ENCODE measurements at regions not wholly inside any gene's neighbourhood (a gene's known extent, or its start where the extent isn't known, plus 50 kb on each side); places are given as distances from the start of the nearest gene placed in this dataset.

GRCh38 chr2:195536906-195537305 is 120.1 kb upstream of the SLC39A10 start:
- no peaks in the 10 kb centered on the region for H3K27me3 ChIP-seq
- H3K27ac ChIP-seq, result no peak overlapping the region
- H3K4me1 ChIP-seq, result peaks cover 17% of the 10 kb centered on the region
- H3K36me3 ChIP-seq, result no peaks in the 10 kb centered on the region
- WGBS, result 53% methylated on average over 2 of the region's 2 CpGs
- DNase-seq (ENCODE audit: low spot score in 2 of 2), result no peak
- no peak overlapping the region for H3K4me3 ChIP-seq
- TF ChIP-seq POLR2AphosphoS5 (IDR thresholded peaks at IDR 0.05) (no peak), POLR2A (IDR thresholded peaks at IDR 0.05) (no peak), CTCF (IDR thresholded peaks at IDR 0.05) (no peak), EP300 (IDR thresholded peaks at IDR 0.05) (no peak)
- no peaks in the 10 kb centered on the region for H3K9me3 ChIP-seq

- Histone ChIP-seq H3K27me3 (no peaks in the 10 kb centered on the region), H3K4me3 (no peak overlapping the region), H3K9me3 (no peaks in the 10 kb centered on the region), H3K4me1 (peaks cover 17% of the 10 kb centered on the region), H3K36me3 (no peaks in the 10 kb centered on the region), H3K27ac (no peak overlapping the region)
- no peak for TF ChIP-seq POLR2AphosphoS5 (IDR thresholded peaks at IDR 0.05)
- TF ChIP-seq POLR2A (IDR thresholded peaks at IDR 0.05), result no peak
- TF ChIP-seq EP300 (IDR thresholded peaks at IDR 0.05), result no peak
- no peak for TF ChIP-seq CTCF (IDR thresholded peaks at IDR 0.05)
- whole genome bisulfite sequencing, result 83% methylated on average over 7 of the region's 7 CpGs
- DNase-seq (ENCODE audit: low spot score in 2 of 2), result no peak
Measured at GRCh38 chr2:195535911-195536522, 121.0 kb upstream of the SLC39A10 start.

GRCh38 chr2:195534971-195535370 is 122.1 kb upstream of the SLC39A10 start:
- Histone ChIP-seq H3K4me3 (no peak overlapping the region), H3K4me1 (peaks cover 17% of the 10 kb centered on the region), H3K27me3 (no peaks in the 10 kb centered on the region), H3K36me3 (no peaks in the 10 kb centered on the region), H3K27ac (no peak overlapping the region), H3K9me3 (no peaks in the 10 kb centered on the region)
- DNase-seq (ENCODE audit: low spot score in 2 of 2), result no peak
- WGBS, result 73% methylated on average over 1 of the region's 1 CpG
- TF ChIP-seq POLR2AphosphoS5 (IDR thresholded peaks at IDR 0.05) (no peak), EP300 (IDR thresholded peaks at IDR 0.05) (no peak), POLR2A (IDR thresholded peaks at IDR 0.05) (no peak), CTCF (IDR thresholded peaks at IDR 0.05) (no peak)

- no peaks in the 10 kb centered on the region for H3K27me3 ChIP-seq
- DNase-seq (ENCODE audit: low spot score in 2 of 2), result no peak
- no peaks in the 10 kb centered on the region for H3K36me3 ChIP-seq
- peaks cover 17% of the 10 kb centered on the region for H3K4me1 ChIP-seq
- no peak overlapping the region for H3K4me3 ChIP-seq
- H3K9me3 ChIP-seq, result no peaks in the 10 kb centered on the region
- H3K27ac ChIP-seq, result peak overlapping the region; percentile 1
- TF ChIP-seq CTCF (IDR thresholded peaks at IDR 0.05) (no peak), POLR2AphosphoS5 (IDR thresholded peaks at IDR 0.05) (no peak), POLR2A (IDR thresholded peaks at IDR 0.05) (no peak), EP300 (IDR thresholded peaks at IDR 0.05) (no peak)
- WGBS, result 43% methylated on average over 8 of the region's 8 CpGs
Measured at GRCh38 chr2:195533771-195534642, 123.0 kb upstream of the SLC39A10 start.

- DNase-seq (ENCODE audit: low spot score in 2 of 2), result no peak
- H3K27ac ChIP-seq, result no peak overlapping the region
- TF ChIP-seq POLR2AphosphoS5 (IDR thresholded peaks at IDR 0.05) (no peak), CTCF (IDR thresholded peaks at IDR 0.05) (no peak), POLR2A (IDR thresholded peaks at IDR 0.05) (no peak), EP300 (IDR thresholded peaks at IDR 0.05) (no peak)
Measured at GRCh38 chr2:195532628-195533271, 124.3 kb upstream of the SLC39A10 start.

More at GRCh38 chr2:195532628-195533271, 124.3 kb upstream of the SLC39A10 start:
- 16% methylated on average over 5 of the region's 5 CpGs for WGBS
- no peak overlapping the region for H3K4me3 ChIP-seq
- H3K27me3 ChIP-seq, result no peaks in the 10 kb centered on the region
- H3K36me3 ChIP-seq, result no peaks in the 10 kb centered on the region
- peaks cover 17% of the 10 kb centered on the region for H3K4me1 ChIP-seq
- no peaks in the 10 kb centered on the region for H3K9me3 ChIP-seq

All from suprapubic skin (tissue), 4 donors.